Esophagus squamous epithelium (tissue), 4 donors: ENCODE measurements at regions not wholly inside any gene's neighbourhood (a gene's known extent, or its start where the extent isn't known, plus 50 kb on each side); places are given as distances from the start of the nearest gene placed in this dataset.

Experiments
- CTCF ChIP-seq, 6 experiments: fragments of 450-650 bp in 4 of 6; fragments of 200-600 bp in 2 of 6; sonication (generic) in 2 of 6; IDR thresholded peaks; one replicate each; pipeline ENCODE4 v1.5.1; 2016 to 2019; ENCODE audit warnings: antibody characterized with exemption in 6 of 6, mild to moderate bottlenecking in 4 of 6, moderate library complexity in 4 of 6
- POLR2A ChIP-seq, 4 donors: fragments of 450-650 bp; IDR thresholded peaks; one replicate each; pipeline ENCODE4 v1.6.1; 2017; ENCODE audit warnings: antibody characterized with exemption in 4 of 4, mild to moderate bottlenecking in 4 of 4, moderate library complexity in 3 of 4

DNA sequence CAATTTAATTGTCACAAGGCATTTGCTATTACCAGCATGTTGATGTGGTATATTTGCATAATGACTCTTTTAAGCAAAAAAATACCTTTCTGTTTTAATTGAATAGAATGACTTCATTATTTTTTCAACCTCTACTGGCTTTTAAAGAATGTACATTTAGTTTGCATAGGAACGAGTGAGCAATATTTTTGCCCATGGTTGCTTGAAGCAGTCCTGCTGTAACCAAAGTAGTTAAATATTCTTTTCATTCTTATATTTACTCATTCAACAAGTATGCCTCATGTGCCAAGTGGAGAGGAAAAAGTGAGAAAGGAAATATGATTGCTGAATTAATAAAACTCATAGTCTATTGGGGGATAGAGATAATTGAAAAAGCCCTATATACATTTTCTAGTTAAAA, 184.7 kb downstream of the DSEL start:
- no peak for TF ChIP-seq CTCF (IDR thresholded peaks at IDR 0.05)
- no peak for TF ChIP-seq POLR2A (IDR thresholded peaks at IDR 0.05)
